ENCODE measurements at regions not wholly inside any gene's neighbourhood (a gene's known extent, or its start where the extent isn't known, plus 50 kb on each side); places are given as distances from the start of the nearest gene placed in this dataset.

DNA sequence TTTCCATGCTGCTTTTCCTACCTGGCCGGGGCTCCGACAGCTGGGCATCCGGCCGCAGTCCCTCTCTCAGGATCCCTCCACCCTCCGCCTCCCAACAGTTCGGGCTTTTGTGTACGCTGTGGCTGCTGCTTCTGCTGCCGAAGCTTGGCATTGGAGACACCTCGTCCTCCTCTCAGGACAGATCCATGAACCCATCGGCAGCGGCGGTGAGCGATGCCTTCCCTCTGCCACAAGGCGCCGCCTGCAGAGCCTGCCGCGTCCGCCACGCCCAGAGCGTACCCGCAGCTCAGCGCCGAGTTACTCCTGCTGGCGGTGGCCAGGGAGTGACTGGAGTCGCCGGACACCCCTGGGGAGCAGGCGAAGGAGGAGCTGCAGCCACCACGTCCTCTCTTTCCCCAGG is 2032.8 kb downstream of the TP53TG3F start:
- Histone ChIP-seq H3K4me1 (ENCODE audit: control insufficient read depth in 2 of 2, insufficient read depth in 2 of 2, low read length in 1 of 2) (no peaks in the 10 kb centered on the region), H3K9me3 (ENCODE audit: control insufficient read depth in 2 of 2, insufficient read depth in 1 of 2, low read depth in 1 of 2, low read length in 1 of 2) (peaks cover 0 to 3% of the 10 kb centered on the region in 2 donors), H3K36me3 (ENCODE audit: control insufficient read depth in 2 of 2, insufficient read depth in 2 of 2, low read length in 1 of 2) (no peaks in the 10 kb centered on the region), H3K27me3 (ENCODE audit: control insufficient read depth in 1 of 2, insufficient read depth in 2 of 2, low read length in 2 of 2) (no peaks in the 10 kb centered on the region), H3K27ac (ENCODE audit: low read depth in 2 of 2, low read length in 1 of 2) (no peak overlapping the region), H3K4me3 (ENCODE audit: low read depth in 1 of 2, low read length in 2 of 2) (no peak overlapping the region)
- 57 to 65% methylated on average over 28 of the region's 28 CpGs for WGBS, 2 donors

- peaks cover 5 to 15% of the 10 kb centered on the region in 2 donors for H3K9me3 ChIP-seq (ENCODE audit: control insufficient read depth in 2 of 2, insufficient read depth in 1 of 2, low read depth in 1 of 2, low read length in 1 of 2)
- H3K27me3 ChIP-seq (ENCODE audit: control insufficient read depth in 1 of 2, insufficient read depth in 2 of 2, low read length in 2 of 2), result no peaks in the 10 kb centered on the region
- no peaks in the 10 kb centered on the region for H3K4me1 ChIP-seq (ENCODE audit: control insufficient read depth in 2 of 2, insufficient read depth in 2 of 2, low read length in 1 of 2)
- H3K4me3 ChIP-seq (ENCODE audit: low read depth in 1 of 2, low read length in 2 of 2), result no peak overlapping the region
- H3K27ac ChIP-seq (ENCODE audit: low read depth in 2 of 2, low read length in 1 of 2), result no peak overlapping the region
- no peaks in the 10 kb centered on the region for H3K36me3 ChIP-seq (ENCODE audit: control insufficient read depth in 2 of 2, insufficient read depth in 2 of 2, low read length in 1 of 2)
- WGBS, 2 donors, result 34 to 57% methylated on average over 1 of the region's 1 CpG
Measured at GRCh38 chr16:35497399-35497798, 2038.0 kb downstream of the TP53TG3F start.

DNA sequence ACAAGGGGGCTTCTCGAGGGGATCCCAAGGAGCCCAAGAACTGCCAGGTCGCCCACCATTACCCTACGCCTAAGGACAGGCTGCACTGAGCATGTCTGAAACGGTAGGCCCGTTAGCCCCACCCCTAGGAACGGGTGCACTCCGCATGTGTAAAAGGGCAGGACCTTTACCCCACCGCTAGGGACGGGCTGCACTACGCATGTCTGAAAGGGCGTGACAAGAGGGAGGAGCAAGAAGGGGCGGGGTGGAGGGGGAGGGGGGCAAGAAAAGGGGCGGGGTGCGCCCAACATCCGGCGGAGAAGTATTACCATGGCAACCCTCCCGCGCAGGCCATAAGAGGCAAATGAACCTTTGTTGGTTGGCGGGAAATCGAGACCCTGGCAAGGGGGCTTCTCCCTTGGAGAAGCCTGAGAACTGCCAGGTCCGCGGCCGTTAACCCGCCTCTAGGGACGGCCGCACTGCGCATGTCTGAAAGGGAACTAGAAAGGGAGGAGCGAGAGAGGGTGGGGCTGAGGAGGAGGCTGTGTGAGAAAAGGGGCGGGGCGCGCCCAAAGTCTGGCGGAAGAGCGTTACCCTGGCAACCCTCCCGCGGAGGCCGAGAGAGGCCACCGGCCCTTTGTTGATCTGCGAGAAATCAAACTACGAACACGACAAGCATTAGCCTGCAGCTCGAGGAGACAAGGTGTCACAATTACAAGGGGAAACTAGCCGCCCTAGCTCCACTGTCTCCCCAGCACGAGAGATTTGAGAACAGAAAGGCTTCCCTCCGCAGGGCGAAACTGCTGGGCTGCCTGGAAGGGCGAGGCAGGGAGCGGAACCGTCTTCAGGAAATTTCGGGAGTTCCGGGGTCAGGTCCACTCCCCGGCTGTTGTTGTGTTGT is 2046.8 kb downstream of the TP53TG3F start:
- Histone ChIP-seq H3K27me3 (ENCODE audit: control insufficient read depth in 1 of 2, insufficient read depth in 2 of 2, low read length in 2 of 2) (no peaks in the 10 kb centered on the region), H3K27ac (ENCODE audit: low read depth in 2 of 2, low read length in 1 of 2) (no peak overlapping the region), H3K9me3 (ENCODE audit: control insufficient read depth in 2 of 2, insufficient read depth in 1 of 2, low read depth in 1 of 2, low read length in 1 of 2) (peaks cover 2 to 18% of the 10 kb centered on the region in 2 donors), H3K36me3 (ENCODE audit: control insufficient read depth in 2 of 2, insufficient read depth in 2 of 2, low read length in 1 of 2) (no peaks in the 10 kb centered on the region), H3K4me3 (ENCODE audit: low read depth in 1 of 2, low read length in 2 of 2) (no peak overlapping the region), H3K4me1 (ENCODE audit: control insufficient read depth in 2 of 2, insufficient read depth in 2 of 2, low read length in 1 of 2) (no peaks in the 10 kb centered on the region)
- 53 to 61% methylated on average over 46 to 51 of the region's 51 CpGs for WGBS, 2 donors

GRCh38 chr16:35506898-35507194 is 2047.4 kb downstream of the TP53TG3F start:
- no peak overlapping the region for H3K27ac ChIP-seq (ENCODE audit: low read depth in 2 of 2, low read length in 1 of 2)
- no peaks in the 10 kb centered on the region for H3K4me1 ChIP-seq (ENCODE audit: control insufficient read depth in 2 of 2, insufficient read depth in 2 of 2, low read length in 1 of 2)
- H3K4me3 ChIP-seq (ENCODE audit: low read depth in 1 of 2, low read length in 2 of 2), result no peak overlapping the region
- no peaks in the 10 kb centered on the region for H3K27me3 ChIP-seq (ENCODE audit: control insufficient read depth in 1 of 2, insufficient read depth in 2 of 2, low read length in 2 of 2)
- WGBS, 2 donors, result 56 to 58% methylated on average over 16 of the region's 16 CpGs
- H3K36me3 ChIP-seq (ENCODE audit: control insufficient read depth in 2 of 2, insufficient read depth in 2 of 2, low read length in 1 of 2), result no peaks in the 10 kb centered on the region
- H3K9me3 ChIP-seq (ENCODE audit: control insufficient read depth in 2 of 2, insufficient read depth in 1 of 2, low read depth in 1 of 2, low read length in 1 of 2), result peaks cover 2 to 18% of the 10 kb centered on the region in 2 donors

DNA sequence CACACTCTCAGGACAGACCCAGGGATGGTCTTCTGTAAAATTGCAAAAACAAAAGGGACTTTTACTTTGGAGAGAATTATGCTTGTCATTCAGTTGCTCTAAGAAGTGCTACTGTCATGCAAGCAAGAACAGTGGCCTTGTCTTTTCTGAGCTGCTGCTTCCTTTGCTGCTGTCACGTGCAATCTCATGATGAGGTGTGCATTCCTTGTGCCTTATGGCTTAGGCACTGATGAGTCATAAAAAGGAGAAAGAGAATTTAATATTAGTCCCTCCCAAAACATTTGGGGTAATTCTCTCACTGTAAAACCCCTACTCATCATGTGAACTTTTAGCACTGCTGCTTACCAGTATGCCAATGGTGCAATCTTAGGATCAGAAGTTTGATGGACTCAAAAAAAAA is 2051.3 kb downstream of the TP53TG3F start:
- peaks cover 2 to 11% of the 10 kb centered on the region in 2 donors for H3K9me3 ChIP-seq (ENCODE audit: control insufficient read depth in 2 of 2, insufficient read depth in 1 of 2, low read depth in 1 of 2, low read length in 1 of 2)
- H3K36me3 ChIP-seq (ENCODE audit: control insufficient read depth in 2 of 2, insufficient read depth in 2 of 2, low read length in 1 of 2), result no peaks in the 10 kb centered on the region
- H3K4me1 ChIP-seq (ENCODE audit: control insufficient read depth in 2 of 2, insufficient read depth in 2 of 2, low read length in 1 of 2), result no peaks in the 10 kb centered on the region
- 37 to 47% methylated on average over 1 of the region's 1 CpG for WGBS, 2 donors
- H3K27ac ChIP-seq (ENCODE audit: low read depth in 2 of 2, low read length in 1 of 2), result no peak overlapping the region
- H3K27me3 ChIP-seq (ENCODE audit: control insufficient read depth in 1 of 2, insufficient read depth in 2 of 2, low read length in 2 of 2), result no peaks in the 10 kb centered on the region
- H3K4me3 ChIP-seq (ENCODE audit: low read depth in 1 of 2, low read length in 2 of 2), result no peak overlapping the region

DNA sequence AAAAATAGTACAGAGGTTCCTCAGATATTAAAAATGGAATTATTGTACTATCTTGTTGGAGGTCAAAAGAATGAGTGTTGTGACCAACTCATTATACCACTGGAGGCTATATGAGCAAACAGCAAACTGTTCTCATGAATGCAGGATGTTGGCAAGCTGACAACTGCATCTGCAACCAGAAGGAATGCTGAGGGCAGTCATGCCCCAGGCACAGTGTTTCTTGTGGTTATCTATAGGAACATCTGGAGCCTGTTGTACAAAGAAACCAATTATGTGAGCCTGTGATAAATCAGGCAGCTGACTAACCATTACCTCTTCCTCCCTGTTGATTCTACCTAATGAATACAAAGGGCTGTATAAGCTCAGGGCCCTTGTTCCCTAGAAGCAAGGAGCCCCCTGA is 2057.1 kb downstream of the TP53TG3F start:
- H3K27me3 ChIP-seq (ENCODE audit: control insufficient read depth in 1 of 2, insufficient read depth in 2 of 2, low read length in 2 of 2), result no peaks in the 10 kb centered on the region
- no peaks in the 10 kb centered on the region for H3K36me3 ChIP-seq (ENCODE audit: control insufficient read depth in 2 of 2, insufficient read depth in 2 of 2, low read length in 1 of 2)
- H3K27ac ChIP-seq (ENCODE audit: low read depth in 2 of 2, low read length in 1 of 2), result no peak overlapping the region
- H3K9me3 ChIP-seq (ENCODE audit: control insufficient read depth in 2 of 2, insufficient read depth in 1 of 2, low read depth in 1 of 2, low read length in 1 of 2), result peaks cover 0 to 2% of the 10 kb centered on the region in 2 donors
- H3K4me1 ChIP-seq (ENCODE audit: control insufficient read depth in 2 of 2, insufficient read depth in 2 of 2, low read length in 1 of 2), result no peaks in the 10 kb centered on the region
- no peak overlapping the region for H3K4me3 ChIP-seq (ENCODE audit: low read depth in 1 of 2, low read length in 2 of 2)

- H3K27me3 ChIP-seq (ENCODE audit: control insufficient read depth in 1 of 2, insufficient read depth in 2 of 2, low read length in 2 of 2), result no peaks in the 10 kb centered on the region
- peaks cover 0 to 2% of the 10 kb centered on the region in 2 donors for H3K9me3 ChIP-seq (ENCODE audit: control insufficient read depth in 2 of 2, insufficient read depth in 1 of 2, low read depth in 1 of 2, low read length in 1 of 2)
- H3K36me3 ChIP-seq (ENCODE audit: control insufficient read depth in 2 of 2, insufficient read depth in 2 of 2, low read length in 1 of 2), result no peaks in the 10 kb centered on the region
- H3K4me1 ChIP-seq (ENCODE audit: control insufficient read depth in 2 of 2, insufficient read depth in 2 of 2, low read length in 1 of 2), result no peaks in the 10 kb centered on the region
- no peak overlapping the region for H3K4me3 ChIP-seq (ENCODE audit: low read depth in 1 of 2, low read length in 2 of 2)
- WGBS, 2 donors, result 60 to 68% methylated on average over 8 of the region's 8 CpGs
- no peak overlapping the region for H3K27ac ChIP-seq (ENCODE audit: low read depth in 2 of 2, low read length in 1 of 2)
Measured at GRCh38 chr16:35516971-35517370, 2057.6 kb downstream of the TP53TG3F start.

GRCh38 chr16:35523991-35524390 is 2064.6 kb downstream of the TP53TG3F start:
- Histone ChIP-seq H3K9me3 (ENCODE audit: control insufficient read depth in 2 of 2, insufficient read depth in 1 of 2, low read depth in 1 of 2, low read length in 1 of 2) (peaks cover 2 to 3% of the 10 kb centered on the region in 2 donors), H3K36me3 (ENCODE audit: control insufficient read depth in 2 of 2, insufficient read depth in 2 of 2, low read length in 1 of 2) (no peaks in the 10 kb centered on the region), H3K4me3 (ENCODE audit: low read depth in 1 of 2, low read length in 2 of 2) (no peak overlapping the region), H3K27me3 (ENCODE audit: control insufficient read depth in 1 of 2, insufficient read depth in 2 of 2, low read length in 2 of 2) (no peaks in the 10 kb centered on the region), H3K27ac (ENCODE audit: low read depth in 2 of 2, low read length in 1 of 2) (no peak overlapping the region), H3K4me1 (ENCODE audit: control insufficient read depth in 2 of 2, insufficient read depth in 2 of 2, low read length in 1 of 2) (no peaks in the 10 kb centered on the region)

DNA sequence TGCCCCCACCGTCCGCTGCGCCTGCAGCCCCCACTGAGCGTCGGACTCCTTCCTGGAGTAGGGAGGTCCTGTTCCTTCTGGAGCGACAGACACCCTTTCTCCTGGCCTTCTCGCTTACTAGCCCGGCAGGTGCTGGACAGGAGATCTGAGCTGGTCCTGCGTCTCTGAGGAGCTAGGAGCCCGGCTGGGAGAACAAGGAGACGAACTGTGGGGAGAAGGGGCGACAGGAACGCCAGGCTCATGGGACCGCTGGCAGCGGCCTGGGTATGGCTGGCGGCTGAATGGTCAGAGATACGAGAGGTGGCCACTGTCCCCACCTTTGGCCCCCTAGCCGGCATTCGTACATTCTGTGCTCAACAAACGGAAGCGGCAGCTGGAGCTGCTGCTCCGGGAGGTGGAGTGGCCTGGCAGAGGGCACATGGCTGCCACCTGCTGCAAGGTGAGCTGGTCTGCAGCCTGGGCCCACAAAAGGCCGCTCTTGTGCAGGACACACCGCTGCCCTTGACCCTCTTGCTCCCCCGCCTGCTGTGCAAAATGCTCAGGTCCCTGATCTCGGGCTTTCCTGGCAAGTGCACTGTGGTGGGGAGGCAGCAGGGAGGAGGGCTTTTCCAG is 2066.7 kb downstream of the TP53TG3F start:
- H3K36me3 ChIP-seq (ENCODE audit: control insufficient read depth in 2 of 2, insufficient read depth in 2 of 2, low read length in 1 of 2), result no peaks in the 10 kb centered on the region
- H3K4me1 ChIP-seq (ENCODE audit: control insufficient read depth in 2 of 2, insufficient read depth in 2 of 2, low read length in 1 of 2), result no peaks in the 10 kb centered on the region
- no peak overlapping the region for H3K27ac ChIP-seq (ENCODE audit: low read depth in 2 of 2, low read length in 1 of 2)
- WGBS, 2 donors, result 77 to 80% methylated on average over 26 of the region's 26 CpGs
- no peaks in the 10 kb centered on the region for H3K27me3 ChIP-seq (ENCODE audit: control insufficient read depth in 1 of 2, insufficient read depth in 2 of 2, low read length in 2 of 2)
- H3K9me3 ChIP-seq (ENCODE audit: control insufficient read depth in 2 of 2, insufficient read depth in 1 of 2, low read depth in 1 of 2, low read length in 1 of 2), result peaks cover 2 to 3% of the 10 kb centered on the region in 2 donors
- H3K4me3 ChIP-seq (ENCODE audit: low read depth in 1 of 2, low read length in 2 of 2), result no peak overlapping the region

- 85 to 90% methylated on average over 4 of the region's 4 CpGs for WGBS, 2 donors
Measured at GRCh38 chr16:35532576-35532975, 2073.2 kb downstream of the TP53TG3F start.

More at GRCh38 chr16:35532576-35532975, 2073.2 kb downstream of the TP53TG3F start:
- H3K27ac ChIP-seq (ENCODE audit: low read depth in 2 of 2, low read length in 1 of 2), result no peak overlapping the region
- peaks cover 4 to 14% of the 10 kb centered on the region in 2 donors for H3K9me3 ChIP-seq (ENCODE audit: control insufficient read depth in 2 of 2, insufficient read depth in 1 of 2, low read depth in 1 of 2, low read length in 1 of 2)
- no peaks in the 10 kb centered on the region for H3K36me3 ChIP-seq (ENCODE audit: control insufficient read depth in 2 of 2, insufficient read depth in 2 of 2, low read length in 1 of 2)
- no peak overlapping the region for H3K4me3 ChIP-seq (ENCODE audit: low read depth in 1 of 2, low read length in 2 of 2)
- H3K4me1 ChIP-seq (ENCODE audit: control insufficient read depth in 2 of 2, insufficient read depth in 2 of 2, low read length in 1 of 2), result no peaks in the 10 kb centered on the region
- no peaks in the 10 kb centered on the region for H3K27me3 ChIP-seq (ENCODE audit: control insufficient read depth in 1 of 2, insufficient read depth in 2 of 2, low read length in 2 of 2)
